Right renal cortex interstitium (tissue), 3 donors: ENCODE measurements at regions not wholly inside any gene's neighbourhood (a gene's known extent, or its start where the extent isn't known, plus 50 kb on each side); places are given as distances from the start of the nearest gene placed in this dataset.

Experiments used
- DNase-seq, 3 donors: peaks; one replicate each; pipeline ENCODE4 v3.0.0-alpha.2; 2013; ENCODE audit warnings: low read depth in 3 of 3, low spot score in 2 of 3

GRCh38 chr10:60443346-60443745 lies 53.7 kb upstream of the ANK3 start:
- DNase-seq: no peak

DNA sequence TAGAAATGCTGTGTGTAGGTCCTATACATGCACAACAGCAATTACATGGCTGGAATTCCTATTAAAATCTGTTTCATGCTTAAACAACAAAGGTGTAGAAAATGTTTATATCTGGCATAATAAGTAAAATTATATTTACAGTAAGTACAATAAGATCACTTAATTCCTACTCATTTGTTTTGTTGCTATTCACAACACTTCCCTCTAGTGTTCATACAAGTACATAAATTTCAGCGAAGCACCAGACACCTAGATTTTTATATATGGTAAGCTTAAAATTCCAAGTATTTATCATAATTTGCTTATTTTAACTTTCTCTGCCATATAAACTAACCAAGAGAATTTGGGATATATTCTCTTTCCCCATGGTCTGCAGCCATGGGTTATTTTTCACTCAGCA lies 51.8 kb upstream of the ANK3 start:
- no peak for DNase-seq

DNA sequence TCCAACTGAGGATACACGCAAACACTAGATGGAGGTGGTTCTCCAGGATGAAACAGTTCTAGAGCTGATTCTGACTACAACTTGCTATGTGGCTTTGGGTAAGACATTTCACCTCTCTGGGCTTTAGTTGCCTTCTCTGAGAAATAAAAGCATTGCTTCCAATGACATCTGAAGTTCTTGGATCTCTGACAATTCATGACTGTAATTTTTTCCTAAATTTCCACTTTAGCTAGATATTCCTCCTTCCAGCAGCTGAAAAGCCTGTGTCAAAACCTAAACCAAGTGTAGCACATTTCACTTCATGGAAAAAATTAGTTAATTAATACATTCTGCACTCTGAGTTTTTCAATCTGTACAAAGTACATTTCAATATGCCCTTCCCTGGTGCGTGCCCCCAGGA lies 50.0 kb upstream of the ANK3 start:
- DNase-seq: no peak
